ENCODE measurements at regions not wholly inside any gene's neighbourhood (a gene's known extent, or its start where the extent isn't known, plus 50 kb on each side); places are given as distances from the start of the nearest gene placed in this dataset.

DNA sequence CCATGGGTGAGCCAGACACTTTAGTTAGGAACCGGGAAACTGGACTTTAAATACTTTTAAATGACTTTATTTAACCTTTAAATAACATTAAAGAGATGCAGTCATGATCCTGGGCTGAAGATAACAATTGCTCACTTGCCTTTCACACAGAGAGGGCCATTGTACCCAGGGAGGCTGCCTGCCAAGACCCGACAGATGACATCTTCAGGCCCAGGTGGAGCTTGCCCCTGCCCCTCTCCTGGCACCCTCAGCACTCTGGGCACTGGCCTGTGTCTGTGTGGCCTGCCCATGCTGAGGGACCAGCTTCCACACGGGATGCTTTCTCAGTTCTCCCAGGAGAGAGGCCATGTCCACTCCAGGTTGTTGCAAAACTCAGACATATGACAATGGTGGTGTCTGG, 216.4 kb upstream of the MYT1L start:
- H2AFZ ChIP-seq (replicated peaks; ENCODE audit: low read length, poor library complexity) = no peak overlapping the region
- no peak overlapping the region for H3K4me2 ChIP-seq (ENCODE audit: low read depth, low read length)
- BruUV-seq (replicated peaks) = no TSS peak
- no peak overlapping the region for H2BK5ac ChIP-seq (ENCODE audit: low read depth, low read length, poor library complexity, severe bottlenecking)
- H3K27ac ChIP-seq (ENCODE audit: insufficient read depth, low read length) = no peak overlapping the region
- DNase-seq = no peak
- H4K5ac ChIP-seq (ENCODE audit: low read depth, low read length) = no peak overlapping the region
- in situ Hi-C loops (cut with MboI; ENCODE audit: low sequenced_read_pairs) (no loop called here), intact Hi-C loops (cut with micrococcal nuclease) (no loop called here), dilution Hi-C loops (cut with HindIII; ENCODE audit: low sequenced_read_pairs, unreplicated experiment) (no loop called here)
- no peaks in the 10 kb centered on the region for H3K36me3 ChIP-seq (ENCODE audit: control insufficient read depth, insufficient read depth, low read length)
- no peak overlapping the region for H4K8ac ChIP-seq (ENCODE audit: low read depth in 2 of 2, low read length in 2 of 2)
- H3K27me3 ChIP-seq (ENCODE audit: control insufficient read depth, insufficient read depth, low read length) = no peaks in the 10 kb centered on the region
- no peak overlapping the region for H3K18ac ChIP-seq (ENCODE audit: low read depth, low read length)
- no peak for TF ChIP-seq NFE2L2 (IDR thresholded peaks at IDR 0.05; ENCODE audit: low read depth, low read length)
- TF ChIP-seq CEBPB (IDR thresholded peaks at IDR 0.05; ENCODE audit: low read depth, low read length) = no peak
- TF ChIP-seq CTCF (conservative IDR thresholded peaks at IDR 0.05; ENCODE audit: low read depth, low read length) = no peak
- no peak for TF ChIP-seq RAD21 (IDR thresholded peaks at IDR 0.05; ENCODE audit: low read length)
- no peak for TF ChIP-seq MAZ (IDR thresholded peaks at IDR 0.05; ENCODE audit: borderline replicate concordance, low read depth, low read length)
- TF ChIP-seq POLR2A (IDR thresholded peaks at IDR 0.05; ENCODE audit: low read depth, low read length) = no peak
- TF ChIP-seq MXI1 (IDR thresholded peaks at IDR 0.05; ENCODE audit: borderline replicate concordance, low read depth, low read length) = no peak
- TF ChIP-seq MAFK (IDR thresholded peaks at IDR 0.05; ENCODE audit: low read depth, low read length) = no peak
- TF ChIP-seq SMC3 (IDR thresholded peaks at IDR 0.05; ENCODE audit: low read depth, low read length) = no peak
- no peak for TF ChIP-seq ELK1 (IDR thresholded peaks at IDR 0.05; ENCODE audit: borderline replicate concordance, low read depth, low read length)
- H3K4me1 ChIP-seq (ENCODE audit: control insufficient read depth, insufficient read depth, low read length) = no peaks in the 10 kb centered on the region
- H4K20me1 ChIP-seq (ENCODE audit: insufficient read depth, low read length) = no peaks in the 10 kb centered on the region
- no peak overlapping the region for H2BK20ac ChIP-seq (ENCODE audit: low read depth, low read length)
- H3K4ac ChIP-seq (ENCODE audit: low read depth, low read length) = no peak overlapping the region
- H3K4me3 ChIP-seq (ENCODE audit: insufficient read depth, low read depth, low read length) = no peak overlapping the region
- H4K91ac ChIP-seq (ENCODE audit: insufficient read depth, low read depth, low read length) = no peak overlapping the region
- peaks cover 29% of the 10 kb centered on the region for H3K9me3 ChIP-seq (ENCODE audit: control insufficient read depth, insufficient read depth, low read length)
- no peak overlapping the region for H2AK9ac ChIP-seq (replicated peaks; ENCODE audit: low read depth, low read length, poor library complexity)
- no peak overlapping the region for H2BK15ac ChIP-seq (ENCODE audit: low read depth, low read length)
- POLR2A ChIA-PET (ENCODE audit: unreplicated experiment) = no interaction called here
- H3K9me1 ChIP-seq (ENCODE audit: insufficient read depth, low read length) = no peaks in the 10 kb centered on the region
- H3K14ac ChIP-seq (replicated peaks; ENCODE audit: low read depth, low read length) = no peak overlapping the region
- H2AK5ac ChIP-seq (ENCODE audit: low read depth, low read length) = no peak overlapping the region
- no peak overlapping the region for H3K9ac ChIP-seq (ENCODE audit: low read depth, low read length)
- H3K56ac ChIP-seq (ENCODE audit: extremely low read depth, insufficient read depth, low read length) = no peak overlapping the region
- WGBS, 2 experiments (ENCODE audit: extremely low coverage in 2 of 2, insufficient read length in 1 of 2) = no CpG with 5 or more reads among the region's 3 CpGs
- no peak for ATAC-seq (ENCODE audit: low read depth)
- no peak overlapping the region for H3K23ac ChIP-seq (ENCODE audit: low read depth, low read length)
- H3K79me1 ChIP-seq (ENCODE audit: low read depth in 1 of 2, low read length in 2 of 2) = no peaks in the 10 kb centered on the region
- H2BK120ac ChIP-seq (ENCODE audit: low read depth, low read length) = no peak overlapping the region
- CTCF ChIA-PET = no interaction called here
